ENCODE measurements at regions not wholly inside any gene's neighbourhood (a gene's known extent, or its start where the extent isn't known, plus 50 kb on each side); places are given as distances from the start of the nearest gene placed in this dataset.

DNA sequence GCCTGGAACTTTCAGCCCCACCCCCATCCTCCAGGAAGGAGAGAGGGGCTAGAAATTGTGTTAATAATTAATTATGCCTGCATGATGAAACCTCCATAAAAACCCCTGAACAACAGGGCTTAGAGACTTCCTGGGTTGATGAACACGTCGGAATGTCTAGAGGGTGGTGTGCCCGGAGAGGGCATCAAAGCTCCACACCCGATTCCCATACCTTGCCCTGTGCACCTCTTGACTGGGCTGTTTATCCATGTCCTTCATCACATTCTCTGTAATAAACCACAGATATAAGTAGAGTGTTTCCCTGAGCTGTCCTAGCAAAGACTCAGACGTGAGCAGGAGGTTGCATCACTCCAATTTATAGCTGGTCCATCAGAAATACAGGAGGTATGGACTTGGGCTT is 624.0 kb downstream of the NPHP4 start:
- TF ChIP-seq, protein P1, sequence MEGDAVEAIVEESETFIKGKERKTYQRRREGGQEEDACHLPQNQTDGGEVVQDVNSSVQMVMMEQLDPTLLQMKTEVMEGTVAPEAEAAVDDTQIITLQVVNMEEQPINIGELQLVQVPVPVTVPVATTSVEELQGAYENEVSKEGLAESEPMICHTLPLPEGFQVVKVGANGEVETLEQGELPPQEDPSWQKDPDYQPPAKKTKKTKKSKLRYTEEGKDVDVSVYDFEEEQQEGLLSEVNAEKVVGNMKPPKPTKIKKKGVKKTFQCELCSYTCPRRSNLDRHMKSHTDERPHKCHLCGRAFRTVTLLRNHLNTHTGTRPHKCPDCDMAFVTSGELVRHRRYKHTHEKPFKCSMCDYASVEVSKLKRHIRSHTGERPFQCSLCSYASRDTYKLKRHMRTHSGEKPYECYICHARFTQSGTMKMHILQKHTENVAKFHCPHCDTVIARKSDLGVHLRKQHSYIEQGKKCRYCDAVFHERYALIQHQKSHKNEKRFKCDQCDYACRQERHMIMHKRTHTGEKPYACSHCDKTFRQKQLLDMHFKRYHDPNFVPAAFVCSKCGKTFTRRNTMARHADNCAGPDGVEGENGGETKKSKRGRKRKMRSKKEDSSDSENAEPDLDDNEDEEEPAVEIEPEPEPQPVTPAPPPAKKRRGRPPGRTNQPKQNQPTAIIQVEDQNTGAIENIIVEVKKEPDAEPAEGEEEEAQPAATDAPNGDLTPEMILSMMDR (IDR thresholded peaks at IDR 0.05): no peak
- TF ChIP-seq POLR2AphosphoS5 (IDR thresholded peaks at IDR 0.05): no peak

Measured in prostate gland (tissue), 2 donors.